IPS-18a (cell line): ENCODE measurements at regions not wholly inside any gene's neighbourhood (a gene's known extent, or its start where the extent isn't known, plus 50 kb on each side); places are given as distances from the start of the nearest gene placed in this dataset.

ENCODE experiments used
- H3K27ac ChIP-seq: one replicate; pipeline ENCODE4 v1.5.1; 2013; ENCODE audit warnings: low read length
- H3K27me3 ChIP-seq: one replicate; pipeline ENCODE4 v1.6.1; 2013; ENCODE audit warnings: mild to moderate bottlenecking, low read length; ENCODE audit not compliant: control insufficient read depth, insufficient read depth
- H3K36me3 ChIP-seq: one replicate; pipeline ENCODE4 v1.6.1; 2013; ENCODE audit warnings: low read depth, low read length; ENCODE audit not compliant: control insufficient read depth
- H3K4me1 ChIP-seq: one replicate; pipeline ENCODE4 v1.6.1; 2013; ENCODE audit warnings: low read depth, low read length; ENCODE audit not compliant: control insufficient read depth
- H3K4me3 ChIP-seq: one replicate; pipeline ENCODE4 v1.5.1; 2013; ENCODE audit warnings: low read length
- H3K9ac ChIP-seq: one replicate; pipeline ENCODE4 v1.6.1; 2013; ENCODE audit warnings: mild to moderate bottlenecking, low read length, moderate library complexity
- H3K9me3 ChIP-seq: one replicate; pipeline ENCODE4 v1.6.1; 2013; ENCODE audit warnings: low read depth, low read length; ENCODE audit not compliant: control insufficient read depth

GRCh38 chr17:37827905-37828650 is 83.2 kb upstream of the HNF1B start:
- Histone ChIP-seq H3K4me1 (peaks cover 16% of the 10 kb centered on the region), H3K27ac (no peak overlapping the region)

GRCh38 chr17:37826497-37827430 is 81.9 kb upstream of the HNF1B start:
- Histone ChIP-seq H3K4me3 (no peak overlapping the region), H3K27ac (no peak overlapping the region), H3K9me3 (no peaks in the 10 kb centered on the region), H3K9ac (no peak overlapping the region), H3K27me3 (no peaks in the 10 kb centered on the region), H3K4me1 (peaks cover 16% of the 10 kb centered on the region), H3K36me3 (no peaks in the 10 kb centered on the region)

More at GRCh38 chr17:37827905-37828650, 83.2 kb upstream of the HNF1B start:
- no peaks in the 10 kb centered on the region for H3K9me3 ChIP-seq
- H3K9ac ChIP-seq, result no peak overlapping the region
- no peak overlapping the region for H3K4me3 ChIP-seq
- H3K27me3 ChIP-seq, result no peaks in the 10 kb centered on the region
- no peaks in the 10 kb centered on the region for H3K36me3 ChIP-seq

GRCh38 chr17:37825851-37826250 is 81.0 kb upstream of the HNF1B start:
- H3K4me1 ChIP-seq, result peaks cover 16% of the 10 kb centered on the region
- H3K27me3 ChIP-seq, result no peaks in the 10 kb centered on the region
- no peaks in the 10 kb centered on the region for H3K36me3 ChIP-seq
- no peaks in the 10 kb centered on the region for H3K9me3 ChIP-seq
- no peak overlapping the region for H3K27ac ChIP-seq
- H3K4me3 ChIP-seq, result no peak overlapping the region
- H3K9ac ChIP-seq, result no peak overlapping the region

- H3K4me3 ChIP-seq, result no peak overlapping the region
Measured at GRCh38 chr17:37824534-37825485, 80.0 kb upstream of the HNF1B start.

GRCh38 chr17:37823996-37824395 is 79.1 kb upstream of the HNF1B start:
- no peaks in the 10 kb centered on the region for H3K36me3 ChIP-seq
- H3K27me3 ChIP-seq, result no peaks in the 10 kb centered on the region
- no peaks in the 10 kb centered on the region for H3K9me3 ChIP-seq
- H3K9ac ChIP-seq, result no peak overlapping the region
- H3K4me3 ChIP-seq, result no peak overlapping the region
- H3K4me1 ChIP-seq, result peaks cover 4% of the 10 kb centered on the region
- no peak overlapping the region for H3K27ac ChIP-seq

More at GRCh38 chr17:37824534-37825485, 80.0 kb upstream of the HNF1B start:
- H3K36me3 ChIP-seq, result no peaks in the 10 kb centered on the region
- peaks cover 11% of the 10 kb centered on the region for H3K4me1 ChIP-seq
- no peak overlapping the region for H3K9ac ChIP-seq
- no peak overlapping the region for H3K27ac ChIP-seq
- no peaks in the 10 kb centered on the region for H3K9me3 ChIP-seq
- H3K27me3 ChIP-seq, result no peaks in the 10 kb centered on the region

DNA sequence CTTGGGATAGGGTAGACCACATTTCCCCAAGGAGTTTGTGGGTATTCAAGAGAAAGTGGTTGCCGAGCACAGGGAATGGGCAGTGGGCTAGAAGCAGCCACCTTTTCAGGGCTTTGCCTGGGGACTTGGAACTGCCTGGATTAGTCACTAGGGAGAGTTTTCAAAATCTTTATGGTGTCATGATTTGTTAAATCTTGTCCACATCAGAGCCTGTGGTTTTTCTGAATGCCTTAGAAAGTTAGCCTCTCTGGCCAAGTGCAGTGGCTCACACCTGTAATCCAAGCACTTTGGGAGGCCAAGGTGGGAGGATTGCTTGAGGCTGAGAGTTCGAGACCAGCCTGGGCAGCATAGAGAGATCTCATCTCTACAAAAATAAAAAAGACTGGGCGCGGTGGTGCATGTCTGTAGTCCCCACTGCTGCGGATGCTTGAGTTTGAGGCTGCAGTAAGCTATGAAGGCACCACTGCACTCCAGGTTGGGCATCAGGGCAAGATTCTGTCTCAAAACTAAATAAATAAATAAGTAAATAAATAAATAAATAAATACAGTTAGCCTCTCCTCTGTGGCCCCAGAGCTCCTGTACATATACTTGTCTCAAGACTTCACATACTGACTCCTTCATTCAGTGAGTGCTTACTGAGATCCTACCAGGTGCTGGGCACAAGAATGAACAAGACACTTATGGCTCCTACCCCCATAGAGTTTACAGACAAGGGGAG is 76.3 kb upstream of the HNF1B start:
- H3K36me3 ChIP-seq, result no peaks in the 10 kb centered on the region
- no peak overlapping the region for H3K27ac ChIP-seq
- no peak overlapping the region for H3K4me3 ChIP-seq
- H3K9me3 ChIP-seq, result no peaks in the 10 kb centered on the region
- H3K27me3 ChIP-seq, result no peaks in the 10 kb centered on the region
- H3K4me1 ChIP-seq, result no peaks in the 10 kb centered on the region
- no peak overlapping the region for H3K9ac ChIP-seq

- H3K27me3 ChIP-seq, result no peaks in the 10 kb centered on the region
- H3K36me3 ChIP-seq, result no peaks in the 10 kb centered on the region
- H3K4me1 ChIP-seq, result no peaks in the 10 kb centered on the region
- no peak overlapping the region for H3K4me3 ChIP-seq
- H3K27ac ChIP-seq, result no peak overlapping the region
- H3K9me3 ChIP-seq, result no peaks in the 10 kb centered on the region
- H3K9ac ChIP-seq, result no peak overlapping the region
Measured at GRCh38 chr17:37820313-37820994, 75.6 kb upstream of the HNF1B start.

- no peak overlapping the region for H3K27ac ChIP-seq
- H3K9ac ChIP-seq, result no peak overlapping the region
- no peaks in the 10 kb centered on the region for H3K27me3 ChIP-seq
- no peaks in the 10 kb centered on the region for H3K9me3 ChIP-seq
- peaks cover 1% of the 10 kb centered on the region for H3K4me1 ChIP-seq
- H3K4me3 ChIP-seq, result no peak overlapping the region
- H3K36me3 ChIP-seq, result no peaks in the 10 kb centered on the region
Measured at GRCh38 chr17:37818689-37819088, 73.8 kb upstream of the HNF1B start.

GRCh38 chr17:37816950-37817349 is 72.1 kb upstream of the HNF1B start:
- Histone ChIP-seq H3K9ac (no peak overlapping the region), H3K4me1 (peaks cover 3% of the 10 kb centered on the region), H3K27ac (no peak overlapping the region), H3K27me3 (no peaks in the 10 kb centered on the region), H3K9me3 (no peaks in the 10 kb centered on the region), H3K4me3 (no peak overlapping the region), H3K36me3 (no peaks in the 10 kb centered on the region)

DNA sequence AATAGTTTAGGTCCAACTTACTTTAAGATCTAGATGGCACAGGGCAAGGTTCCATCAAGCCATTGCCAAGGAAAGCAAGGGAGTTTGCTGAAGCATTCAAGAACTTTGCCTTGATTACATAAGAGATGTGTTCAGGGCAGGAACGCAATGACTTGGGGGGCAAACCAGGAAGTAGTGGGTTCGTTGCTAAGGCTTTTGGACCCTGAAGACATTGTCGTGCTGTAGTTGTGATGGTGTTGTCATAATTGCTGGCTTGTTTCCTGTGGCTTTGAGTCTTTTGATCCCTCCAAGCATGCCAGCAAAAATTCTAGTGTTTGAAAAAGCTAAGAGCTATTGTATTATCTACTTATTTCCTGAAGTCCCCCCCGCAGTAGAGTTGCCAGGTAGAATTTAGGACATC is 70.7 kb upstream of the HNF1B start:
- Histone ChIP-seq H3K9ac (no peak overlapping the region), H3K4me1 (peaks cover 3% of the 10 kb centered on the region), H3K36me3 (no peaks in the 10 kb centered on the region), H3K27ac (no peak overlapping the region), H3K9me3 (no peaks in the 10 kb centered on the region), H3K4me3 (no peak overlapping the region), H3K27me3 (no peaks in the 10 kb centered on the region)
